PC-9 (cell line): ENCODE measurements at regions not wholly inside any gene's neighbourhood (a gene's known extent, or its start where the extent isn't known, plus 50 kb on each side); places are given as distances from the start of the nearest gene placed in this dataset.

Experiments used
- BruUV-seq: library from RNA; stranded (reverse); fragments of 400-500 nt; replicated peaks from 2 replicates; lab custom pipeline; 2021; lab: Mats Ljungman, UMichigan
- CTCF ChIA-PET: fragments of 300-600 bp; sonication (Branson Sonifier 250); formaldehyde crosslinking; loops from one replicate; lab custom pipeline; 2022; ENCODE audit warnings: antibody characterized with exemption; lab: Charles Lee
- POLR2A ChIA-PET: fragments of 300-600 bp; sonication (Branson Sonifier 250); formaldehyde crosslinking; loops from one replicate; lab custom pipeline; 2022; ENCODE audit warnings: antibody characterized with exemption; ENCODE audit not compliant: unreplicated experiment; lab: Charles Lee
- DNase-seq, 2 experiments: peaks; one replicate each; pipeline versions ENCODE4 v3.0.0 to v3.0.0-alpha.2; 2015 to 2022; ENCODE audit warnings: mixed read lengths in 1 of 2
- H2AFZ ChIP-seq: fragments of 200-600 bp; sonication (generic); 2 replicates; pipeline ENCODE4 v1.8.1; 2017; ENCODE audit warnings: antibody characterized with exemption
- H3F3A ChIP-seq: fragments of 200-600 bp; sonication (generic); 2 replicates; pipeline ENCODE4 v1.8.1; 2017; ENCODE audit warnings: antibody characterized with exemption, mild to moderate bottlenecking, low read depth; ENCODE audit not compliant: insufficient read depth
- H3K27ac ChIP-seq: fragments of 200-600 bp; sonication (generic); 2 replicates; pipeline ENCODE4 v1.6.1; 2016; ENCODE audit warnings: mixed run types
- H3K27me3 ChIP-seq: fragments of 200-600 bp; sonication (generic); 2 replicates; pipeline ENCODE4 v1.6.1; 2016; ENCODE audit warnings: low read depth, mixed run types; ENCODE audit not compliant: insufficient read depth
- H3K36me3 ChIP-seq: fragments of 200-600 bp; sonication (generic); 2 replicates; pipeline ENCODE4 v1.6.1; 2016; ENCODE audit warnings: low read depth, mixed run types
- H3K4me1 ChIP-seq: fragments of 200-600 bp; sonication (generic); replicated peaks from 2 replicates; pipeline ENCODE4 v1.6.1; 2016; ENCODE audit warnings: mixed run types; ENCODE audit not compliant: insufficient read depth
- H3K4me2 ChIP-seq: fragments of 200-600 bp; sonication (generic); 2 replicates; pipeline ENCODE4 v1.6.1; 2017; ENCODE audit warnings: mixed run types
- H3K4me3 ChIP-seq: fragments of 200-600 bp; sonication (generic); 2 replicates; pipeline ENCODE4 v1.6.1; 2016; ENCODE audit warnings: mixed run types
- H3K79me2 ChIP-seq: fragments of 200-600 bp; sonication (generic); 2 replicates; pipeline ENCODE4 v1.6.1; 2017; ENCODE audit warnings: low read depth, mixed run types
- H3K9me2 ChIP-seq: fragments of 200-600 bp; sonication (generic); 2 replicates; pipeline ENCODE4 v1.8.1; 2017; ENCODE audit warnings: mild to moderate bottlenecking; ENCODE audit not compliant: insufficient read depth
- H3K9me3 ChIP-seq: fragments of 200-600 bp; sonication (generic); 2 replicates; pipeline ENCODE4 v1.8.1; 2016; ENCODE audit warnings: low read depth; ENCODE audit not compliant: insufficient read depth
- H4K20me1 ChIP-seq: fragments of 200-600 bp; sonication (generic); 2 replicates; pipeline ENCODE4 v1.8.1; 2017; ENCODE audit not compliant: insufficient read depth
- EZH2 ChIP-seq: fragments of 200-600 bp; sonication (generic); IDR thresholded peaks from 2 replicates; pipeline ENCODE4 v1.8.0; 2017; ENCODE audit warnings: antibody characterized with exemption, low read depth
- intact Hi-C: fragments of 100-400 bp; cut with micrococcal nuclease; formaldehyde crosslinking; loops from one replicate; pipeline ENCODE4 v1.10.0; 2022; ENCODE audit not compliant: unreplicated experiment
- TF ChIP-seq, protein P1 (sequence below): fragments of 200-600 bp; sonication (generic); conservative IDR thresholded peaks from 2 replicates; pipeline ENCODE4 v1.6.1; 2017; ENCODE audit warnings: mixed run types, antibody characterized with exemption, mild to moderate bottlenecking, moderate library complexity

DNA sequence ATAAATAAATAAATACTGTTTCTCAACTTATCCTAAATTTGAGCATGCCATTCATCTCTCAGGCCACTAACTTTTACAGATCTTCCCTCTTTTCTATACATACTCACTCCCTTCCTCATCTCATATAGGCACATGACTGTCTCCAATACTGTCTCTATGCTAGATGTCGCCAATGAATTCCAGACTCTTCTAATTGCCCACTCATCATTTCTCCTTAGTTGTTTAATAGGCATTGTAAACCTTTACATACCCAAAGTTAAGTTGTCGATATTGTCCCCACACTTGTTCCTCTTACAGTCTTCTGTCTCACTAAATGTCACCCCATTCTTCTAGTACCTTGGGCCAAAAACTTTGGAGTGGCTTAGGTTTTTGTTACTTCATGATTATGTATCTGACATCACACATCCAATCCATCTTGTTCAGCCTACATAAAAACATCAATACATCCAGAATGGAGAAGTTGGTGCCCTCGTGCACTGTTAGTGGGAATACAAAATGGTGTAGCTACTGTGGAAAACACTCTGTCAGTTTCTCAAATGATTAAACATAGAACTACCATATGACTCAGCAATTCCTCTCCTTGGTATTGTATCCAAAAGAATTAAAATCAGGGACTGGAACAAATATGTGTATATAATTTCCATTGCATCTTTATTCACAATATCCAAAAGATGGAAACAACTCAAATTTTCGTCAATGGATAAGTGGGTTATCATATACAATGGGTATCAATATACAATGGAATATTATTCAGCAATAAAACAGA lies 935.1 kb downstream of the SLC4A3 start:
- BruUV-seq = no TSS peak
- Histone ChIP-seq H3K9me3 (no peaks in the 10 kb centered on the region), H3K9me2 (no peaks in the 10 kb centered on the region), H3K79me2 (no peaks in the 10 kb centered on the region), H3K36me3 (no peaks in the 10 kb centered on the region), H3K4me2 (no peak overlapping the region), H2AFZ (no peak overlapping the region), H4K20me1 (no peaks in the 10 kb centered on the region), H3K27ac (no peak overlapping the region), H3K27me3 (no peaks in the 10 kb centered on the region), H3K4me3 (no peak overlapping the region), H3F3A (no peaks in the 10 kb centered on the region), H3K4me1 (no peaks in the 10 kb centered on the region)
- no peak for TF ChIP-seq EZH2
- TF ChIP-seq, protein P1, sequence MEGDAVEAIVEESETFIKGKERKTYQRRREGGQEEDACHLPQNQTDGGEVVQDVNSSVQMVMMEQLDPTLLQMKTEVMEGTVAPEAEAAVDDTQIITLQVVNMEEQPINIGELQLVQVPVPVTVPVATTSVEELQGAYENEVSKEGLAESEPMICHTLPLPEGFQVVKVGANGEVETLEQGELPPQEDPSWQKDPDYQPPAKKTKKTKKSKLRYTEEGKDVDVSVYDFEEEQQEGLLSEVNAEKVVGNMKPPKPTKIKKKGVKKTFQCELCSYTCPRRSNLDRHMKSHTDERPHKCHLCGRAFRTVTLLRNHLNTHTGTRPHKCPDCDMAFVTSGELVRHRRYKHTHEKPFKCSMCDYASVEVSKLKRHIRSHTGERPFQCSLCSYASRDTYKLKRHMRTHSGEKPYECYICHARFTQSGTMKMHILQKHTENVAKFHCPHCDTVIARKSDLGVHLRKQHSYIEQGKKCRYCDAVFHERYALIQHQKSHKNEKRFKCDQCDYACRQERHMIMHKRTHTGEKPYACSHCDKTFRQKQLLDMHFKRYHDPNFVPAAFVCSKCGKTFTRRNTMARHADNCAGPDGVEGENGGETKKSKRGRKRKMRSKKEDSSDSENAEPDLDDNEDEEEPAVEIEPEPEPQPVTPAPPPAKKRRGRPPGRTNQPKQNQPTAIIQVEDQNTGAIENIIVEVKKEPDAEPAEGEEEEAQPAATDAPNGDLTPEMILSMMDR = no peak
- no peak for DNase-seq
- POLR2A ChIA-PET = no interaction called here
- CTCF ChIA-PET = no interaction called here
- intact Hi-C loops = no loop called here

DNA sequence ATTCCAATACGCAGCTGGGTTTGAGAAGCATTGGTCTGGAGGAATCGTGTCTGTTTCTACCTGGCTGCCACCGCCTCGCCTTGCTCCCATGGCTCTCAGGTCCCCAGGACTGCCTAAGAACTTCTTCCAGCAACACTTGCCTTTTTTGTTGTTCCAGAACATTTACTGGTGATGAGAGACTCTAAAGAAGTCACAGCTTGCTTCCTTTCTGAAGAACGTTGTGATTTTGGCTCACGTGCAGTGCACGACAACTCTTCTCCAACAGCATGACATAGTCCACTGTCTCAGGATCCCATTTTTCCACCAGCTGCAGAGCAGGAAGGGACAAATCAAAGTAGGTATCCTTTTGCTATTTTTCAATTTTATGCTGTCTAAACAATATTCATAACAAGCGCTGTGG lies 940.9 kb downstream of the SLC4A3 start:
- Histone ChIP-seq H3K36me3 (no peaks in the 10 kb centered on the region), H2AFZ (no peak overlapping the region), H3K4me1 (no peaks in the 10 kb centered on the region), H3K4me3 (no peak overlapping the region), H3F3A (no peaks in the 10 kb centered on the region), H4K20me1 (no peaks in the 10 kb centered on the region), H3K4me2 (no peak overlapping the region), H3K79me2 (no peaks in the 10 kb centered on the region), H3K27ac (no peak overlapping the region), H3K9me3 (no peaks in the 10 kb centered on the region), H3K9me2 (no peaks in the 10 kb centered on the region), H3K27me3 (no peaks in the 10 kb centered on the region)
- intact Hi-C loops = no loop called here
- POLR2A ChIA-PET = no interaction called here
- TF ChIP-seq, protein P1 = no peak
- no peak for TF ChIP-seq EZH2
- BruUV-seq = no TSS peak
- no peak for DNase-seq
- CTCF ChIA-PET = no interaction called here

GRCh38 chr2:220569112-220569897 lies 941.9 kb downstream of the SLC4A3 start:
- no TSS peak for BruUV-seq
- CTCF ChIA-PET = no interaction called here

More at GRCh38 chr2:220569112-220569897, 941.9 kb downstream of the SLC4A3 start:
- no peaks in the 10 kb centered on the region for H3K27me3 ChIP-seq
- no peak overlapping the region for H3K4me3 ChIP-seq
- no peaks in the 10 kb centered on the region for H3K9me3 ChIP-seq
- no peak overlapping the region for H3K27ac ChIP-seq
- no peak for TF ChIP-seq EZH2
- TF ChIP-seq, protein P1 = no peak
- no peak overlapping the region for H2AFZ ChIP-seq
- intact Hi-C loops = no loop called here
- H3K4me2 ChIP-seq = no peak overlapping the region
- no peaks in the 10 kb centered on the region for H3F3A ChIP-seq
- H3K4me1 ChIP-seq = no peaks in the 10 kb centered on the region
- no peaks in the 10 kb centered on the region for H3K79me2 ChIP-seq
- POLR2A ChIA-PET = no interaction called here
- no peaks in the 10 kb centered on the region for H3K36me3 ChIP-seq
- DNase-seq = no peak
- H3K9me2 ChIP-seq = no peaks in the 10 kb centered on the region
- H4K20me1 ChIP-seq = no peaks in the 10 kb centered on the region
